Calu3 (cell line): ENCODE measurements at regions not wholly inside any gene's neighbourhood (a gene's known extent, or its start where the extent isn't known, plus 50 kb on each side); places are given as distances from the start of the nearest gene placed in this dataset.

Source experiments
- BruUV-seq: library from RNA; stranded (reverse); fragments of 400-500 nt; replicated peaks from 2 replicates; lab custom pipeline; 2021; lab: Mats Ljungman, UMichigan
- CTCF ChIA-PET: fragments of 300-600 bp; sonication (Branson Sonifier 250); formaldehyde crosslinking; loops from one replicate; lab custom pipeline; 2022; ENCODE audit warnings: antibody characterized with exemption; lab: Charles Lee
- DNase-seq: peaks from one replicate; pipeline ENCODE4 v3.0.0; 2022
- H3K27ac Mint-ChIP-seq: one replicate; pipeline ENCODE4 v1.8.0; 2022; ENCODE audit warnings: mixed read lengths; ENCODE audit not compliant: unreplicated experiment
- H3K27me3 Mint-ChIP-seq: one replicate; pipeline ENCODE4 v1.8.0; 2022; ENCODE audit warnings: mixed read lengths; ENCODE audit not compliant: unreplicated experiment
- H3K36me3 Mint-ChIP-seq: one replicate; pipeline ENCODE4 v1.8.0; 2022; ENCODE audit warnings: mild to moderate bottlenecking, moderate library complexity, mixed read lengths; ENCODE audit not compliant: insufficient read depth, unreplicated experiment
- H3K4me1 Mint-ChIP-seq: one replicate; pipeline ENCODE4 v1.8.0; 2022; ENCODE audit warnings: mild to moderate bottlenecking, low read depth, mixed read lengths; ENCODE audit not compliant: unreplicated experiment
- H3K4me3 Mint-ChIP-seq: one replicate; pipeline ENCODE4 v1.8.0; 2022; ENCODE audit warnings: mild to moderate bottlenecking, low read depth, moderate library complexity, mixed read lengths; ENCODE audit not compliant: unreplicated experiment
- H3K9me3 Mint-ChIP-seq: one replicate; pipeline ENCODE4 v1.8.0; 2022; ENCODE audit warnings: low read depth, mixed read lengths; ENCODE audit not compliant: unreplicated experiment
- intact Hi-C: fragments of 100-400 bp; cut with micrococcal nuclease; formaldehyde crosslinking; loops from one replicate; pipeline ENCODE4 v1.10.0; 2022; ENCODE audit not compliant: unreplicated experiment
- TF ChIP-seq, protein P1 (sequence below): fragments of 200-600 bp; IDR thresholded peaks from one replicate; pipeline ENCODE4 v1.8.0; 2022; ENCODE audit warnings: antibody characterized with exemption; ENCODE audit not compliant: unreplicated experiment

DNA sequence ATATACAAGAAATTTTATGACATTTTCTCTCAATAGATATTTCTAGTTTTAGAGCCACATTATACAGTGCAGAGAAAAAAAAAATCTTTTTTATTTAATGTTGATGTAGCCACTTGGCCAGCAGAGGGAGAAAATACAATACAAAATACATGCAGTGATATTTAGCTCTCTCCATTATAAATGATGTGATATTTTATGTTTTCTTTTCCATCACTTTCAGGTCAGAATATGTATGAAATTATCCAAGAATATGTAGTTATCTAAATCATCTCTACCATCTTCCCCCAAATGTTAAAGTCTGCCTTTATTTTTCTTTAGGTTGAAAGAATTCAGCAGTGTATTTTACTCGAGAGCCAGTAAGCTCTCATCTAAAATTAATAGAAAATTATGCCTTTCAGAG, 533.6 kb upstream of the FSHR start:
- TF ChIP-seq, protein P1, sequence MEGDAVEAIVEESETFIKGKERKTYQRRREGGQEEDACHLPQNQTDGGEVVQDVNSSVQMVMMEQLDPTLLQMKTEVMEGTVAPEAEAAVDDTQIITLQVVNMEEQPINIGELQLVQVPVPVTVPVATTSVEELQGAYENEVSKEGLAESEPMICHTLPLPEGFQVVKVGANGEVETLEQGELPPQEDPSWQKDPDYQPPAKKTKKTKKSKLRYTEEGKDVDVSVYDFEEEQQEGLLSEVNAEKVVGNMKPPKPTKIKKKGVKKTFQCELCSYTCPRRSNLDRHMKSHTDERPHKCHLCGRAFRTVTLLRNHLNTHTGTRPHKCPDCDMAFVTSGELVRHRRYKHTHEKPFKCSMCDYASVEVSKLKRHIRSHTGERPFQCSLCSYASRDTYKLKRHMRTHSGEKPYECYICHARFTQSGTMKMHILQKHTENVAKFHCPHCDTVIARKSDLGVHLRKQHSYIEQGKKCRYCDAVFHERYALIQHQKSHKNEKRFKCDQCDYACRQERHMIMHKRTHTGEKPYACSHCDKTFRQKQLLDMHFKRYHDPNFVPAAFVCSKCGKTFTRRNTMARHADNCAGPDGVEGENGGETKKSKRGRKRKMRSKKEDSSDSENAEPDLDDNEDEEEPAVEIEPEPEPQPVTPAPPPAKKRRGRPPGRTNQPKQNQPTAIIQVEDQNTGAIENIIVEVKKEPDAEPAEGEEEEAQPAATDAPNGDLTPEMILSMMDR: no peak
- Mint-ChIP-seq H3K4me1 (no peaks in the 10 kb centered on the region), H3K4me3 (no peak overlapping the region), H3K36me3 (no peaks in the 10 kb centered on the region), H3K9me3 (peaks cover 2% of the 10 kb centered on the region), H3K27me3 (no peaks in the 10 kb centered on the region), H3K27ac (no peak overlapping the region)
- CTCF ChIA-PET: interaction anchor here (0.7 to 1.8 kb wide), 3 partner anchors 145 to 714 kb away, joined by 3 to 20 read pairs (median 15); no protein-coding TSS in a partner anchor
- intact Hi-C loops: loop anchor here (1.0 to 10.0 kb wide), 3 partner anchors 456 to 743 kb away; no protein-coding TSS in a partner anchor
- no peak for DNase-seq
- BruUV-seq: no TSS peak

DNA sequence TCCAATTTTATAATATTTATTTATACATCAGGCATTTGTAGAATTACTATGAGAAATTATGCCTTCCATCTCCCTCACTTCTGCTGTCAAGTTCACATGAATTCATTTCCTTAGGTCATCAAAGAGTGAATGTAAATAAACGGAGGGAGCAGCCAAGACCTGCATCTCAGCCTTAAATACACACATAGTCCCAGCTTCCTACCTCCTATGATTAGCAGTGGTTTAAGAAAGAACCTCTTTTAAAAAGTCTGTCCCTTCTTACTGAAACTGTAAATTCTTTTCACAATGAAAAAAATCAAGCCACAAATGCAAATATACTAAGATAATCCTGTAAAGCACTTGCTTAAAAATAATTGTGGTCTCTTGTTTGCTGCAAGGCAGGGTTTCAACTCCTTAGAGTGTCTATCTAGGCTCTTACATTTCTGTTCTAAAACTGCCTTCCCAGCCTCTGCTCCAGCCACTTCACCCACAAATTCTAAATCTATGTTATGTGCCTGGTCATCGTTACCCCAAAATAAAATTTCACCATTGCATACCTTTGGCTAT, 532.7 kb upstream of the FSHR start:
- DNase-seq: no peak
- intact Hi-C loops: loop anchor here (2.0 to 10.0 kb wide), 2 partner anchors 716 to 742 kb away; no protein-coding TSS in a partner anchor
- Mint-ChIP-seq H3K36me3 (no peaks in the 10 kb centered on the region), H3K27me3 (no peaks in the 10 kb centered on the region), H3K4me3 (no peak overlapping the region), H3K9me3 (peaks cover 2% of the 10 kb centered on the region), H3K27ac (no peak overlapping the region), H3K4me1 (no peaks in the 10 kb centered on the region)
- TF ChIP-seq, protein P1: no peak
- BruUV-seq: no TSS peak
- CTCF ChIA-PET: interaction anchor here (1.8 kb wide), 1 partner anchor 457 kb away, joined by 20 read pairs; no protein-coding TSS in a partner anchor

DNA sequence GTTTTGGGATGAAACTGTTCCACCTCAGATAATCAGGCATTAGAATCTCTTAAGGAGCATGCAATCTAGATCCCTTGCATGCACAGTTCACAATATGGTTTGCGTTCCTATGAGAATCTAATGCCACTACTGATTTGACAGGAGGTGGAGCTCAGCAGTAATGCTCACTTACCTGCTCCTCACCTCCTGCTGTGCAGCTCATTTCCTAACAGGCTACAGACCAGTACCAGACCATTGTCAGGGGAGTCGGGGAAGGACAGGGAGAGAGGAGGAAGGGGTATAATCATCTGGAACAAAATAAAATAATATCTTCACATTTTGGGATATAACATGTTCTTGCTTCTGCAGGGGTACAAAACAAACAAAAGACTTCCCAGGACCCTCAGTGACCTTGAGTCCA, 532.0 kb upstream of the FSHR start:
- peaks cover 2% of the 10 kb centered on the region for H3K9me3 Mint-ChIP-seq
- CTCF ChIA-PET: no interaction called here
- no peak overlapping the region for H3K27ac Mint-ChIP-seq
- no TSS peak for BruUV-seq
- no peaks in the 10 kb centered on the region for H3K27me3 Mint-ChIP-seq
- H3K4me1 Mint-ChIP-seq: no peaks in the 10 kb centered on the region
- no peak for DNase-seq
- no peak overlapping the region for H3K4me3 Mint-ChIP-seq
- intact Hi-C loops: loop anchor here (2.0 to 10.0 kb wide), 2 partner anchors 717 to 741 kb away; no protein-coding TSS in a partner anchor
- H3K36me3 Mint-ChIP-seq: no peaks in the 10 kb centered on the region
- TF ChIP-seq, protein P1: no peak

DNA sequence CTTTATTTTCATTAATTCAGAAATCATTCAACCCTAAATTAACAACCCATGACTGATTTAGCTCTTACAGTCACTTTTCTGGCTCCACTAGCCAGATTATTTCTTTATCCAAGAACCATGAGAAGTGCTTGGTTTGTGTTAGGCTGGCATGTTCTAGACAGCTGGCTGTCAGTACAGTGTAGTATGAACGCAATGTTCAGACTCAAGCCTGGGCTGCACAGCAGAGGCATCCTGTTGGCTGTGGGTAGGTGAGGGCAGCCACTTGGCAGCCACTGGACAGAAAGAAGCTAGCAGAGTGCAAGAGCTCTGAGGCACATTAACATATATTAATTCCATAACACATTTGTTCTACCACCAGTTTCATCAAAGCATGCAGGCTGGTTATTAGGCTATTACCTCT, 522.9 kb upstream of the FSHR start:
- Mint-ChIP-seq H3K27ac (no peak overlapping the region), H3K4me1 (no peaks in the 10 kb centered on the region), H3K9me3 (peaks cover 7% of the 10 kb centered on the region), H3K36me3 (no peaks in the 10 kb centered on the region), H3K4me3 (no peak overlapping the region), H3K27me3 (no peaks in the 10 kb centered on the region)
- intact Hi-C loops: no loop called here
- BruUV-seq: no TSS peak
- CTCF ChIA-PET: no interaction called here
- no peak for DNase-seq
- TF ChIP-seq, protein P1: no peak
